Fibroblast of the conjunctiva (primary cell): ENCODE measurements at regions not wholly inside any gene's neighbourhood (a gene's known extent, or its start where the extent isn't known, plus 50 kb on each side); places are given as distances from the start of the nearest gene placed in this dataset.

ENCODE experiments used
- DNase-seq: peaks from one replicate; pipeline ENCODE4 v3.0.0-alpha.2; 2010; ENCODE audit warnings: low read depth

- DNase-seq: no peak
Observed at GRCh38 chr5:141777711-141778110, 95.7 kb upstream of the ARAP3 start.

- DNase-seq: no peak
Observed at GRCh38 chr5:141777130-141777529, 95.1 kb upstream of the ARAP3 start.

DNA sequence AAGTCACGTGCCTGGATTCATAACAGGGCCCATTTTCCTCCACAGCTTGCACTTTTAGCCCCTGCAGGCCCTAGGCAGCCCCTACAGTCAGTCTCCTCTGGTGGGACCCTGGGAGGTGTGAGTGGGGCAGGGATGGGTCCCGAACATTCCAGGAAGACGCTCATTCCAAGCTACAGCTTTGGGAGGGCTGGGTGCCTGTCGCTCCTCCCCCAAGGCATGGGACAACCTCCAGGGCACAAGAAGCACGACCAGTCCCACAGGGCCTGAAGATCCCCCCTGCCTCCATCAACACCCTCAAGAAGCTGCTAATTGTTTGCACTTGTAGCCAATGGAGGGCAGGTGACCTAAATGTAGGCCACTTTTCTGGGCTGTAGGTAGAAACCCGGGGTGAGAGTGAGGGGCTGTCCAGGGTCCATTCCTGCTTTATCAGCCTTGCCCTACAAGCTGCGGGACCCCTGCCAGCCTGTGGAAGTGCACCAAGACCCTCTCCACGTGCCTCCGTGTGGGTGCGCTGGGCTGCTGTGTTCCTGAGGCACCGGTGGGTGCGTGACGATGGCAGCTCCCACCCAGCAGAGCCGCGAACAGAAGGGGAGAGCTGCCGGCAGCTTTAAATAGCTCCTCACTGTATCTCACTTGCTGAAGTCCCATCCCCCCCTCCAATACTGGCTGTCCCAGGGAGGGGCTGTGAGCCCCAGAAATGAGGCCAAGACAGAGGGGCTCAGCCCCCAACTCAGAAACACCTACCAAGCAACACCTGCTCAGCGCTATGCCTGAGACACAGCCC lies 91.9 kb upstream of the ARAP3 start:
- DNase-seq: no peak

DNA sequence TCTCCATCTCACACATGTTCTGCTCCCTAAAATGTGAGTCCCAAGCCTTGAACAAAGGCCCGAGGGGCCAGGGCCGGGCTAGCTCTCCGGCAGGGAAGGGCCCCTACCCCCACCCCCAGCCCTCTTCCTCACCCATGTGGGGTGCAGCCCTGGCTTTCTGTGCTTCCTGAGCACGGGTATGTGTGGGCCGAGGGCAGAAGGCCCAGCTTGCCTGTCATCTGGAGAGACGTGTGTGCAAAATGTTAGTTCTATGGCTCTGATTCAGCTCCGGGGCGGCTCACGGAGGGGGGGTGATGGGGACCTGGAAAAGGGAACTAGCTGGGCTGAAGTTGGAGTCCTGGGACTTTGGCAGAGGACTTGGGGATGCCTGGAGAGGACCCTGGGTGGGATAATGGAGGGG lies 90.3 kb upstream of the ARAP3 start:
- no peak for DNase-seq

DNA sequence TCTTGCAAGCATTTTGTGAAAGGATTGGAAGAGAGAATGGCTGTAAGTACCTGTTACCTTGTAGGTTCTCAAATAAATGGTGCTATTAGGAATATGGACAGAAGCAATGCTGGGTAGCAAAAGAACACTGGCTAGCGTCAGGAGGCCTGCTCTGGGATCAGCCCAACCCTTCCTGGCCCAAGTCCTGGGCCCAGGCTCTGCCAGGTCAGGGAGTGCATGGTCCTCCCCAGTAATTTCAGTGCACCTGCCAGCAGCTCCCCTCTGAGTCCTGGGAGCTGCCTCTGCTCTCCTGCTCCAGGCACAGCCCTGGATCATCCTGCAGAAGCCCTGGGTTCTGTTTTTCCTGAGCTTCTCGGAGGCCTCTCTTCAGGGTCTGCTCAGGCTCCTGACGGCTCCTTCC lies 89.5 kb upstream of the ARAP3 start:
- no peak for DNase-seq

DNA sequence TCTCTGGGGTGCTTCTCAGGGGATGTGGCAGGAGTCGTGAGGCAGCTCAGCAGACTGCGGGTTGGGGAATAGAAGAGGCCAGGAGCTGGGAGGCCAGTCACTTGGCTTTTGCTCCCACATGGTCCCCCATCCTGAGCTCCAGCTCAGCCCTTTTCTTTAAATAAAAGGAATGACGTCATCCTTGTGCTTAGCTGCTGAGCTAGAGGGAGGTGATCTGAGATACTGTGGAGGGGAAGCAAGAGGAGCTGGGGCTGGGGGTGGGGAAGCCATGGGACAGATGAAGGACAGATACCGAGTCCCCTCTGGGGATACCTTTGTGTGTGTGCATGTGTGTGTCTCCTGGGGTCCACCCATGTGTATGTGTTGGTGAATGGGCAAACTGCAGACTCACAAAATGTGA lies 89.0 kb upstream of the ARAP3 start:
- no peak for DNase-seq

DNA sequence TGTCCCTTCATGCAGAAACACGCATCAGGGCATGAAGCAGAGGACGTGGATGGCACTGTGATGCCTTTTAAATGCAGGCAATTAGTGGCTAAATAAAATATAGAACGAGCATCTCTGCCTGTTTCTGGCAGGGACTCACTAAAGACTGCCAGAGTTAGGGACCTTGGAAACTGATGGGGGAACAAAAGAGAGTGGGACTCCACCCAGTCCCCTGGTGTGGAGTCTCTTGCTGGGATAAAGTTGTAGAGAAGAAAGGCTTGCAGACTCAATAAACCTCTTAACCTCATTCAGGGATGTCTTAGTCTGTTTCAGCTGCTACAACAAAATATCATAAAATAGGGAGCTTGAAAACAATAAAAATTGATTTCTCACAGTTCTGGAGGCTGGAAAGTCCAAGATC lies 87.6 kb upstream of the ARAP3 start:
- no peak for DNase-seq

DNA sequence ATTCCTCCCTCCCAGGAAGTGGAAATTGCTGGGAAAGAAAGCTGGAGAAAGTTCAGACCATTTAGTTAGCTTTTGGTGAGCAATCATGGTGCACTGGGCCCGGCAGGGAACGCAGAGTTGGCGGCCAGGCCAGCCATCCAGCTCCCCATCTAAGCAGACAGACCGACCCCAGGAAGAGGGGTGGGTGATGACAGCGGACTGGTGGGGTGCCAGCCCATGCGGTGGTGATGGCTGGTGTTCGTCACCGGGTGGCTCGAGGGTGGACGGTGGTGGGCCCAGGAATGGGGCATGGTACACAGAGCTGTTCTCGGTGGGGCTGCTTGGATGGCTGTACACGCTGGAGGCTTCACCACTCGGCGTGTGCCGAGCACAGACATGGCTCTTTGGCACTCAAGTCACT lies 85.6 kb upstream of the ARAP3 start:
- no peak for DNase-seq

DNA sequence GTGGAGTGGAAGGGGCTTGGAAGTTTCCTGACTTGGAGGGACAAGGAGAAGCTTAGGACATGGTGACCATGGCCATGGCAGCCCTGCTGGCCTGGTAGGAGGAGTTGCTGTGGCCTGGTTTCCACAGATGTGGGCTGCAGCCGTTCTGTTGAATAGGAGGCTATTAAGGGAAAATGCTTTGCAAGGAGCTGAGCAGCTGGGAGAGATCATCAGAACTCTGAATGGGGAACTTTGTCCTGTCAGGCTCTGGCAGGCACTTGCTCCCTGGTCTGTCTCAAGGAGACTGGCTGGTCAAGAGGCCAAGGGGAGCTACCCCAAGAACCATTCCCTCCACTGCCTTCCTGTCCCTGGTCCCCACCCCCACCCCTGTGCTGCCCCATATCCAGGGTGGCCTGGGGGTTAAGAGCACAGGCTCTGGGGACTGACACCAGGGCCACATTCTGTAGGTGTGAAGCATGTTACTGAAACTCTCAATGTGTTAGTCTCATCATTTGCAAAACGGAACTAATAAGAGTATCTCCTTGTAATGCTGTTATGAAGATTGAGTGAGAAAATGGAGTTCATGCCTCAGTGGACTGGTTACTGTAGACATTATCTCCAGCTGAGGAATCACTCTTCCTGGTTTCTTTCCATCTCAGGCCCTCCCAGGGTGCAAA lies 84.0 kb upstream of the ARAP3 start:
- no peak for DNase-seq

DNA sequence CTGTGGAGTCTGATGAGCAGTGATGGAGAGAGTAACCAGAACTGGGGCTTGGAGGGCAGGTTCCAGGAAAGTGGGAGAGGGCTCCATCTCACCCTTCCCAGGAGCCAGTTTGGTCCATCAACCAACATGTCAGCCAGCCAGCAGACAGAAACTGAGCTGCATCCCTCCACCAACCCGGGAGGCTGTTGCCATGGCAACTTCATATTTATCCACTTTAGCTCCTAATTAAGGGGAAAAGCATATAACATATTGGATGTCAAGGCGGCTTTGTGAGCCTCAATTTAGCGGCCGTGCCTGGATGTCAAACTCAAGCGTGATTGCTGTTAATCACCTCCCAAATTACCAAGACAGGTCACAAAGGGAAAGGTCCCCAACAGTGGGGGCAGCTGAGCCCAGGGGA lies 81.5 kb upstream of the ARAP3 start:
- DNase-seq: no peak

DNA sequence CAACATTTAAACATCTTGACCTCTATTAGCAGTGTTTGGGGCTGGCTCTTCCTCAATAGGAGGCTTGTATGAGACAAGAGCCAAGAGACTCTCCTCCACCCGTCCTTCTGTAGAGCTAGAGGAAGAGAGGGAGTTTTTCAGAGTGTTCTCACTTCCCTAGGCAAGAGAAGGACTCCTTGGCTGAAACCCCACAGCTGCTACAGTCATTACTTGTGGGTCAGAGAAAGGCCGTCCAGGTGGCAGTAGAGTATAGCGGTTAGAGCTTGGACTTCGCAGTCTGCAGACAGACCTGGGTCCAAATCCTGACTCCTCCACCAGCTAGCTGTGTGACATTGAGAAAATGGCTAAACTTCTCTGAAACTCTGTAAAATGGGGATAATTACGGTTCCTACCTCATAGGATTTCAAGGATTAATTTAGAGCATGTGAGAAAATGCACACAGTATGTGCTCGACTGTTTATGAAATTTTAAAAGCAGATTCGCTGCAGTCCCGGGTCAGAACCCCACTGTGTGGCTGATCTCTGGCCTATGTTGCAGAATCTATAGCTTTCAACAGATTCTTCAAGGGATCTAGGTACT lies 80.8 kb upstream of the ARAP3 start:
- DNase-seq: no peak

- DNase-seq: no peak
Observed at GRCh38 chr5:141762316-141762715, 80.3 kb upstream of the ARAP3 start.

- no peak for DNase-seq
Observed at GRCh38 chr5:141760753-141761152, 78.7 kb upstream of the ARAP3 start.

GRCh38 chr5:141760193-141760592 lies 78.2 kb upstream of the ARAP3 start:
- DNase-seq: no peak

DNA sequence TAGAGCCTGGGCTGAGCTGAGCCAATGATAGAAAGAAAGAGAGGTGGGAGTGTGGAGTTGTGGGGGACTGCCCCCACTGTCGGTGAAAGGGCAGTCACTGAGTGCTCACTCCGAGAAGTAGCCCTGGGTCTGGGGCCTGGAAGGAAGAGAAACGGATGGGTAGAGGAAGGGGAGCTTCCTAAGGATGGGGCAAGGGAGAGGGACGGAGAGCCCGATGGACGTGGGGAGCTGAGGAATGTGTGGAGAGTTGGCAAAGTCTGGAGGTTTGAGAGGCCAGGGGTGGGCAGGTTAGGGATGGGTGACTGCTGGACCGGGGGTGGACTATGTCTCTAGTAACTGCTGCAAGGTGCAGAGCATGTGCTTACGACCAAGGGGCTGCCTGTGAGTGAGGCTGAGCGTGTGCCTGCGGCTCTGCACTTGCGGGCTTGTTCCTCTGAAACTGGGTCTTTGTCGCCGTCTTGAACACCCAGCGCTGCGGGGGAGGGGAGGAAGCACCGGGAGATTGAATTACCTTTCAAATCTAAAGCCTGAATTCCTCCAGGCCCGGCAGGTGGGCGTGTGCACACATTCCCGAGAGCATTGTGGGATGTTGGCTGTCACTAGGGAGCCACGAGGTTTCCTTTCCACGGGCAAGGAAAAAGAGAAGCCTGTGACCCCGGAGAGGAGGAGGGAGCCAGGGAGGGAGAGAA lies 76.4 kb upstream of the ARAP3 start:
- no peak for DNase-seq

DNA sequence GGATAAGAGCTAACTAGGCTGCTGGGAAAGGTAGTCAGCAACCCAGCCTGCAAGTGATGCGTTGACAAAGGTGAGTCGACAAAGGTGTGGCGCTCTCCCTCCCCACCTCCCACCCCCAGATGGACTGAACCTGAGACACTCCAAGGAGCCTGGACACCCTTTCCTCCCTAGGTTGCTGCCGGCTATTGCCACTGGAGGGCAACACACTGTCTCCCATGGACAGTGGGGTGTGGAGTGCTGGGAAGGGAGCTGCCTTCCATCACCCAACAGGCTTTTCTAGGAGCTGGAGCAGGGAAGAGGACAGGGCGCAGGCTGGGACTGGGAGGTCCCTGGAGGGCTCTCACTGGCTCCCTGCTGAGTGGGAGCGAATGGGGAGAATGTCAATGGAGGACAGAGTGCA lies 75.4 kb upstream of the ARAP3 start:
- DNase-seq: no peak

- no peak for DNase-seq
Observed at GRCh38 chr5:141756196-141756595, 74.2 kb upstream of the ARAP3 start.

DNA sequence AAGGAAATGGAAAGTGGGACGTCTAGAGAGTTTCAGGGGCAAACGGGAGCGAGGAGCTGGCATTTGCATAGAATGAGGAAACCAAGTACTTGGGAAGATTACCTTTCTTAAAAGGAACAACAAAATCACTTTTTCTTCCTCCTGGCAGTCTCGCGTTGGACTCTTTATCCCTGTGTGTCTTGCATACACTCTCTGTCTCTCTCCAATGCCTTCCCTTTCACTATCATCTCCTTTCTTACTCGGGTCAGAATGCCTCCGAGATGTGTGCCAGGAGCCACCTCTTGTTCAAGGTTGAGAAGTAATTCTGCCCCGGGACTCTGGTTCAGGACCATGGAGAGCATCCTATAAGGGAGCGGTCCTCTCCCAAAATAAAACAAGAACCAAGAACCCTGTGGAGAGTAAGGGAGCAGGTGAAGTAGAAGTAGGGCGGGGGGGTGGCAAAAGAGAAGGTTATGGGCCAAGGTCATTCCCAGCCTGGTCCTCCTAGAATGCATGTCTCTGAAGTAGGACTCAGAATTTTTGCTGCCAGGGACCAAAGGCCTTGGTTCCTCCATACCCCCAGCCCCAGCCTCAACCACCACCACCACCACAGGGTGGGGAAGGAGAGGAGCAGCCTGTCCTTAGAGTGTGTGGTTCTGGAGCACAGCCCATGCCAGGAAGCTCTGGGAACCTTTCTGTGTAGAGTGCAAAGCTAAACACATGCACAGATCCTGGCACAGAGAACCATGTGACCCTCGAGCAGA lies 72.1 kb upstream of the ARAP3 start:
- no peak for DNase-seq

DNA sequence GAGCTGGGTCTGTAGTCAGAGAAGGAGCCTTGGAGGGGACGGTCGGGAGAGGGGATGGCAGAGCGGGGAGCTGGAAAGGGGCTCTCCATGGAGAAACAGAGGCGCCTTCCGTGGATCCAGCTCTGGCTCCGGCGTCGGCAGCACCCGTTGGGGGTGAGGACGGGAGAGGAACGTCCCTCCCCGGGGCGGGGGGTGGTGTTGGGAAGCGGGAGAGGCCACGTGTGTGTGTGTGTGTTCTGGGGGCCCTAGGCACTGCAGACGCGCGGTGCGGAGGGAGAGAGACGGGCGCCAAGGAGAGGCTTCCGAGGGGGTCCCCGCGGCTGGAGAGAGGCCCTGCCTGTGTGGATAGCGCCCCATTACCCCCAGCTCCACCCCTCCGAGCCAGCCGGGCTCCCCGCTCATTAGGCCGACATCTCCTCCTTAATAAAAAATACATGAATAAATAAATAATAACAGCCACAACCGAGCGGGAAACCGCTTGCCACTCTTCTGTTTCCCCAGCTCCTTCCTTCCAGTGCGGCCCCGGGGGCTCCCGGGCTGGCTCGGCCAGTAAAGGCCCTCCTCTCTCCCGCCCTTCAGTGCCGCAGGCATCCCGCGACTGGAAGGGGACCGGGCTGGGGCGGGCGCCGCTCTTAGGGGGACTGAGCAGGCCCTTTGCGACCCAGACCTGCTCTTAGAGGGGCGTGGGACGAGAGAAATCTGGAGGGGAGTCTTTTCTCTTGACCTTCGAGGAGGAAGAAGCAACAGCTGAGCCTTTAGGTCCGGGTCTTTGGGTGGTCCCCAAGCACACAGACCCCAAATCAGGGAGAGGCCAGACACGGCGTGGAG lies 71.3 kb upstream of the ARAP3 start:
- DNase-seq: no peak

DNA sequence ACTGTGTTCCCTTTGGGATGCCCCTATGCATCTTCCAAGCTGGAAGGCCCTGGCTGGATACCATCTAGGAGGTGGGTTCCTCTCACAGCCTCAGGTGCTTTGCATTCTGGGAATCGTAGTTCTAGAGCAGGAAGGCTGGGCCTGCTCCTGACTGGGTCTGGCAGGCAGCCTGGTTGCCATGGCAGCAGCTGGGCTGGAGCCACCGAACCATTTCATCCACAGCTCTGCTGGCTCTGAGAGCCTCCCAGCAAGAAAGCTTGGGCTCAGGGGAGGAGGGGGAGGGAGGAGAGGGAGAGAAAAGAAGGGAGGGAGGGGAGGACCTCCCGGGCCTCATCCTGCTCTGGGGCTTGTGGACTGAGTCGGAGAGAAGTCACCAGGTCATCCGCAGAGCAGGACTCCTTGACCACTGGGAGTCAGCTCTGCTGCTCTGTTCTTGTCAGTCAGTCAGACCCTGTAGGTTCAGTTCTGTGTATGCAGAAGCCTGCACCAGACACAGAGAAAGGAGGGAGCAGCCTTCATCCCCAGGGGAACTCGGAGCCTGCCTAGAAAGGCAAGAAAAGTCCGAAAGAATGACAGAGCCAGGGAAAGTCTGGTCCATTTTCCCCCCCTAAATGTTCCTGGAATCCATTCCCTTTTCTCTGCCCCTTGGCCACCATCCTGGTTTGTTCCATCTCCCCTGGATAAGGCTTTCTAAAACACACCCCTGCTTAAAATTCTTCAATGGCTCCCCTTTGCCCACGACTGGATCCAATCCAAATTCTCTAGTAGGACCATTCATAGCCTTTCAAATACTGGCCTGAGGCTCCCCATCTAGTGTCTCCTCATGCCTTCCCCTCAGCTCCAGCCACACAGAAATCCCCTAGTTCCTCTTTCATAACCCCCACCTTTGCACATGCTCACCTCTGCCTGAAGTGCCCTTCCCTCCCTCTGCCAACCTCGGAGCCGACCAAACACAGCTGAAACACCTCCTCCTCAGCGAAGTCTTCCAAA lies 65.4 kb upstream of the ARAP3 start:
- DNase-seq: peak; percentile 38
